GM18526 (cell line): ENCODE measurements at regions not wholly inside any gene's neighbourhood (a gene's known extent, or its start where the extent isn't known, plus 50 kb on each side); places are given as distances from the start of the nearest gene placed in this dataset.

Experiments
- POLR2A ChIP-seq: IDR thresholded peaks from 3 replicates; pipeline ENCODE4 v1.6.1; 2011; ENCODE audit not compliant: insufficient read length; ENCODE audit errors: extremely low read depth

DNA sequence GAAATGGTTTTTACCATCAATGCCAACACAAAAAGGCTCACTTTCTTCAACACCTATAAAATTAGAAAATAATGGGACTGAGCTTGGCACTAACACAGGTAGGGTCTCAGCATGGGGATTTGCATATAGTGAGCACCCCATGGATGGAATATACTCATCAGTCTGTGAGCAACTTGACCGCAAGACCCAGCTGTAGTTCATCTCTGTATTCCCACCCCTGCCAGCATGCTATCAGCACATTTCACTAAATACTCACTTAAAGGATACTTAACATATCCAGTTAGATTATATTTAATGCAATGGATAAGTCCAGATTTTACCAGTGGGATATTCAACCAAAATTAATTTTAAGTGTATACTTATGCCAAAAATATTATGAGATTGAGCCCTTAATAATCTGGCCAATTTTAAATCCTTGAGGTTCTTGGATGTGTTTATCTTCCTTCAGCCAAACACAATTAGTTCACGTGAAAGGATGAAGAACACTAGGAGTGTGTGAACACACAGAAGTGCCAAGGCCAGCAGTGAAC is 66.7 kb downstream of the C16orf95 start:
- TF ChIP-seq POLR2A = no peak

DNA sequence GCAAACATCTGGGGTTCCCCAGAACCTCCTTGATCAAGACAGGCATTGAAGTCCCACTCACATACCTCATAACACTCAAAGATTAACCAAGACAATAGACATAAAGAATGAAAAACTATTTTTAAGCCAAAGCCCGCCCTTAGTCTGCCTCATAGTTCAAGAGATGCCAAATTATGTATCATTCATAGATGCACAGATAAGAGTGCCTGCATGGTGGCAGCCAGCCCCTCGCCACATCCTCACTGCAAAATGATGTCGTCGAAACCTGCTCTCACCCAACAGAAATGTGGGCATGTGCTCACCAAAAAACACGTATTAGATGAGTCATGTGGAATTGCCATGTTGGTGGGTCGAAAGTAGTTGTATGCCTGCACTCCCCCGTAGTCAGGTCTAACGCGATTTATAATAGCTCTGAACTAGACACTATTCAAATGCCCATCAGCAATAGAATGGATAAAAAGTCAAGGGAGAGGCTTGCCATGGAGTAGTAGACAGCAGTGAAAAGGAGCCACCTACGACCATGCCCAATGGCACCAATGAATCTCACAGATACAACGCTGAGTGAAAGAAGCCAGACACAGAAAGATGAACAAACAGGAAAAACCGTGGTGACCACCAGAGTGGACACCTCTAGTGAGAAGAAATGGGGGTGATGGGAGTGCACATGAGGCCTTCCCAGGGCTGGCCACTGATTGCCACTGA is 64.8 kb downstream of the C16orf95 start:
- no peak for TF ChIP-seq POLR2A
